DND-41 (cell line): ENCODE measurements at regions not wholly inside any gene's neighbourhood (a gene's known extent, or its start where the extent isn't known, plus 50 kb on each side); places are given as distances from the start of the nearest gene placed in this dataset.

Experiments
- ATAC-seq: fragments of 200-7000 bp; cut with Tn5 transposase; 3 replicates; pipeline ENCODE4 v1.9.1; 2021; ENCODE audit warnings: low read depth; ENCODE audit not compliant: insufficient read depth
- DNase-seq: peaks from one replicate; pipeline ENCODE4 v3.0.0-alpha.2; 2020
- H2AFZ ChIP-seq: 2 replicates; pipeline ENCODE4 v1.6.0; 2012; ENCODE audit warnings: low read depth, low read length
- H3K27ac ChIP-seq: 2 replicates; pipeline ENCODE4 v1.5.1; 2012; ENCODE audit warnings: low read length, inconsistent platforms
- H3K27me3 ChIP-seq: fragments of 200-600 bp; sonication (generic); 2 replicates; pipeline ENCODE4 v1.6.0; 2012; ENCODE audit warnings: low read length, mild to moderate bottlenecking, inconsistent platforms; ENCODE audit not compliant: insufficient read depth, poor library complexity
- H3K36me3 ChIP-seq: 2 replicates; pipeline ENCODE4 v1.5.1; 2012; ENCODE audit warnings: low read length, inconsistent platforms; ENCODE audit not compliant: insufficient read depth
- H3K4me1 ChIP-seq: 2 replicates; pipeline ENCODE4 v1.5.1; 2012; ENCODE audit warnings: mild to moderate bottlenecking, low read length; ENCODE audit not compliant: insufficient read depth
- H3K4me2 ChIP-seq: 2 replicates; pipeline ENCODE4 v1.6.0; 2012; ENCODE audit warnings: mild to moderate bottlenecking, moderate library complexity, low read length, inconsistent platforms; ENCODE audit not compliant: insufficient read depth
- H3K4me3 ChIP-seq, 2 experiments: fragments of 200-600 bp in 1 of 2; shearing (Covaris generic) in 1 of 2; 2 replicates each; pipeline ENCODE4 v1.5.1; 2012 to 2016; ENCODE audit warnings: inconsistent platforms in 2 of 2, low read length in 2 of 2, mild to moderate bottlenecking in 2 of 2, low read depth in 1 of 2, moderate library complexity in 1 of 2
- H3K79me2 ChIP-seq: 2 replicates; pipeline ENCODE4 v1.6.0; 2012; ENCODE audit warnings: low read length, inconsistent platforms; ENCODE audit not compliant: insufficient read depth
- H3K9ac ChIP-seq: 2 replicates; pipeline ENCODE4 v1.6.0; 2012; ENCODE audit warnings: low read depth, mild to moderate bottlenecking, inconsistent platforms, low read length, moderate library complexity
- H3K9me3 ChIP-seq: 2 replicates; pipeline ENCODE4 v1.5.1; 2012; ENCODE audit warnings: low read length, moderate library complexity, mild to moderate bottlenecking, inconsistent platforms; ENCODE audit not compliant: insufficient read depth, severe bottlenecking
- H4K20me1 ChIP-seq: 2 replicates; pipeline ENCODE4 v1.6.0; 2012; ENCODE audit warnings: low read length; ENCODE audit not compliant: insufficient read depth
- EZH2 ChIP-seq: IDR thresholded peaks from 3 replicates; pipeline ENCODE4 v1.6.1; 2012; ENCODE audit warnings: borderline replicate concordance, low read depth, mild to moderate bottlenecking, moderate library complexity, low read length, inconsistent platforms; ENCODE audit not compliant: severe bottlenecking
- TF ChIP-seq, protein P1 (sequence below): IDR thresholded peaks from 2 replicates; pipeline ENCODE4 v1.5.1; 2012; ENCODE audit warnings: borderline replicate concordance, low read length, moderate library complexity, mild to moderate bottlenecking; ENCODE audit not compliant: poor library complexity, severe bottlenecking; ENCODE audit errors: extremely low read depth

DNA sequence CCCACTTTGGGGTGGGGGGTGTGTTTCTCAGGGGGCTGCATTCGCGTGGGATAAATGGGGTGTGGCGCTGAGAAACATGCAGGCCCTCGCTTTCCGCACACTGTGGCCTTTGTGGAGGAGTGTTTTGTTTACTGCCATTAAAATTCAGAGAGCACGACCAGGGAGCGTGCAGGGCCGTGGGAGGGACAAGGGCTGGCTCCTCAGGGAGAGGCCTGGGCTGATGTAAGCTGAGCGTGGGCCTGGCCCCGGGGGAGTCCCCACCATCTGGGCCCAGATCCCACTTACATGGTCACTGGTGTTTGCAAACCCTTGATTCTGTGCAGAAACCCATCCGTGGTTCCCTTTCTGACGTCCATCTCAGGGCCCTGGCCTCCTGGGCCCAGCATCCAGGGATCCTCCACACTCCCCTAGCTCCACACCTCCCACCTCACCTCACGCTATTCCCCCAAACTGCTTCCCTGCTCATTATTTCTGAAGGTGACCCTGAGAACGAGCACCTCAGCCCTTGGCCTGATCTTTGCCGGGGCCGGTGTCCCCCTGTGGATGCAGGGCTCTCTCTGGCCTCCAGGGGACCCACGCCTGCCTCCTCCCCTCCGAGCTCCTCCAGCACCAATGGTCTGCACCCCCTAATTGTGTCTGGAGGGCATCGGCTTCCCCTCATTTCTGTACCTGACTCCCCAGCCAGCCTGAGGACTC lies 92.5 kb upstream of the SIM2 start:
- Histone ChIP-seq H2AFZ (no peak overlapping the region), H3K79me2 (no peaks in the 10 kb centered on the region), H3K9ac (no peak overlapping the region), H3K9me3 (no peaks in the 10 kb centered on the region), H3K4me3 (no peak overlapping the region), H3K4me1 (no peaks in the 10 kb centered on the region), H3K27me3 (no peaks in the 10 kb centered on the region), H3K4me2 (no peak overlapping the region), H4K20me1 (no peaks in the 10 kb centered on the region), H3K36me3 (no peaks in the 10 kb centered on the region), H3K27ac (no peak overlapping the region)
- ATAC-seq (no peak), DNase-seq (no peak)
- no peak for TF ChIP-seq EZH2
- TF ChIP-seq, protein P1, sequence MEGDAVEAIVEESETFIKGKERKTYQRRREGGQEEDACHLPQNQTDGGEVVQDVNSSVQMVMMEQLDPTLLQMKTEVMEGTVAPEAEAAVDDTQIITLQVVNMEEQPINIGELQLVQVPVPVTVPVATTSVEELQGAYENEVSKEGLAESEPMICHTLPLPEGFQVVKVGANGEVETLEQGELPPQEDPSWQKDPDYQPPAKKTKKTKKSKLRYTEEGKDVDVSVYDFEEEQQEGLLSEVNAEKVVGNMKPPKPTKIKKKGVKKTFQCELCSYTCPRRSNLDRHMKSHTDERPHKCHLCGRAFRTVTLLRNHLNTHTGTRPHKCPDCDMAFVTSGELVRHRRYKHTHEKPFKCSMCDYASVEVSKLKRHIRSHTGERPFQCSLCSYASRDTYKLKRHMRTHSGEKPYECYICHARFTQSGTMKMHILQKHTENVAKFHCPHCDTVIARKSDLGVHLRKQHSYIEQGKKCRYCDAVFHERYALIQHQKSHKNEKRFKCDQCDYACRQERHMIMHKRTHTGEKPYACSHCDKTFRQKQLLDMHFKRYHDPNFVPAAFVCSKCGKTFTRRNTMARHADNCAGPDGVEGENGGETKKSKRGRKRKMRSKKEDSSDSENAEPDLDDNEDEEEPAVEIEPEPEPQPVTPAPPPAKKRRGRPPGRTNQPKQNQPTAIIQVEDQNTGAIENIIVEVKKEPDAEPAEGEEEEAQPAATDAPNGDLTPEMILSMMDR = no peak

DNA sequence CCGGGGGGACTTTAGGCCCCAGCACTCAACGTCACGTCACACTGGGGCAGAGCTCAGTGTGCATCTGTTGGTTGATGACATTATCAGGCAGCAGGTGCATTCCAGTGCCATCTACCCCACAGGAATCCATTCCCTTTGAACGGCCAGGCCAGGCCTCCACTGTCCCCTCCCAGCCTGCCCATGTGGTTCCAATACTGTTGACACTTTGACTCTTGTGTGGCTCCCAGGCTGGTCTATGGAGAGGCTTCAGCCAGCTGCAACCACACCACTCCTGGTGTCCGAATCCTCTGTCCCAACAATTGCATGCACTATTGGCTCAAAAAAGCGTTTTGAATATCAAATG lies 92.0 kb upstream of the SIM2 start:
- DNase-seq (no peak), ATAC-seq (no peak)
- H3K27ac ChIP-seq = no peak overlapping the region
- H3K9ac ChIP-seq = no peak overlapping the region
- no peak for TF ChIP-seq EZH2
- TF ChIP-seq, protein P1 = no peak
- no peaks in the 10 kb centered on the region for H3K36me3 ChIP-seq
- H3K9me3 ChIP-seq = no peaks in the 10 kb centered on the region
- H4K20me1 ChIP-seq = no peaks in the 10 kb centered on the region
- no peaks in the 10 kb centered on the region for H3K27me3 ChIP-seq
- no peak overlapping the region for H3K4me3 ChIP-seq
- H3K79me2 ChIP-seq = no peaks in the 10 kb centered on the region
- H2AFZ ChIP-seq = no peak overlapping the region
- H3K4me2 ChIP-seq = no peak overlapping the region
- H3K4me1 ChIP-seq = no peaks in the 10 kb centered on the region

DNA sequence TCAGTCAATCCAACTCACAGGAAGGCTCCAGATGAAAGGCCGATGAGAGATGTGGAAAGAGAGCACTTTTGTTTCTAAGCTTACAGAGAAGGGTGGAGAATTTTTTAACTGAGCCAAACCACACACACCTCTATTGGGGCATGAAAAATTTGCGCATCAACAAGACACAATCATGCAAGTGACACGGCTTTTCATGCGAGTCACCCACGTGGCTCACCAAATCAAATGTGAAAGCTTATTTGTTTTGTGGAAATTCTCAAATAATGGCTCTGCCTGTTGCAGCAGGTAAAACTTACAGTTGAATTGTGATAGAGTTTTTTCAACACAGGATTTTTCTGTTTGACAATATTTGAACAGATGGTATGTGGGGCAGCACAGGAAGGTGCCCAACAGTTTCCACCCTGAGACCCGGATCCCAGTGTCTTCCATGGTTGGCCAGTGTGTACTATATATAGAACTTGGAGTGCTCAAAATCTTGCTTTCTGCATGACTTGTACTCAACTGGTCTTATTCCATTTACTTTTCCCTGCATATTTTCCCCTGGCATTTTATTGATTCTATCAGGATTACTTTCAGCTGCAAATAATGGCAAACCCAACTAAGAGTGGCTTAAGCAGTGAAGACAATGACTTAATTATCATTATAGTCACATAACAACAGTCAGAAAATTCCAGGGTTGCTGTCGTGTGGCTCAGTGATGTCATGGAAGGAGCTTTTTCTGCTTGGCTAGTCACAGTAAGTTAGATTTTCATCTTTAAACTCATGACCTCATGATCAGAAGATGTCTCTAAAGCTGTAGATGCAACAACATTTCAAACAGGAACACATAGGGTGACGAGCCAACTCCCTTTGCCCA lies 90.6 kb upstream of the SIM2 start:
- TF ChIP-seq, protein P1 = no peak
- no peak for TF ChIP-seq EZH2
- DNase-seq (no peak), ATAC-seq (no peak)
- H2AFZ ChIP-seq = no peak overlapping the region
- H3K4me3 ChIP-seq = no peak overlapping the region
- H3K36me3 ChIP-seq = no peaks in the 10 kb centered on the region
- no peaks in the 10 kb centered on the region for H3K9me3 ChIP-seq
- no peak overlapping the region for H3K9ac ChIP-seq
- H3K27ac ChIP-seq = no peak overlapping the region
- no peaks in the 10 kb centered on the region for H3K4me1 ChIP-seq
- H4K20me1 ChIP-seq = no peaks in the 10 kb centered on the region
- H3K27me3 ChIP-seq = no peaks in the 10 kb centered on the region
- no peak overlapping the region for H3K4me2 ChIP-seq
- H3K79me2 ChIP-seq = no peaks in the 10 kb centered on the region
